ENCODE measurements at regions not wholly inside any gene's neighbourhood (a gene's known extent, or its start where the extent isn't known, plus 50 kb on each side); places are given as distances from the start of the nearest gene placed in this dataset.

DNA sequence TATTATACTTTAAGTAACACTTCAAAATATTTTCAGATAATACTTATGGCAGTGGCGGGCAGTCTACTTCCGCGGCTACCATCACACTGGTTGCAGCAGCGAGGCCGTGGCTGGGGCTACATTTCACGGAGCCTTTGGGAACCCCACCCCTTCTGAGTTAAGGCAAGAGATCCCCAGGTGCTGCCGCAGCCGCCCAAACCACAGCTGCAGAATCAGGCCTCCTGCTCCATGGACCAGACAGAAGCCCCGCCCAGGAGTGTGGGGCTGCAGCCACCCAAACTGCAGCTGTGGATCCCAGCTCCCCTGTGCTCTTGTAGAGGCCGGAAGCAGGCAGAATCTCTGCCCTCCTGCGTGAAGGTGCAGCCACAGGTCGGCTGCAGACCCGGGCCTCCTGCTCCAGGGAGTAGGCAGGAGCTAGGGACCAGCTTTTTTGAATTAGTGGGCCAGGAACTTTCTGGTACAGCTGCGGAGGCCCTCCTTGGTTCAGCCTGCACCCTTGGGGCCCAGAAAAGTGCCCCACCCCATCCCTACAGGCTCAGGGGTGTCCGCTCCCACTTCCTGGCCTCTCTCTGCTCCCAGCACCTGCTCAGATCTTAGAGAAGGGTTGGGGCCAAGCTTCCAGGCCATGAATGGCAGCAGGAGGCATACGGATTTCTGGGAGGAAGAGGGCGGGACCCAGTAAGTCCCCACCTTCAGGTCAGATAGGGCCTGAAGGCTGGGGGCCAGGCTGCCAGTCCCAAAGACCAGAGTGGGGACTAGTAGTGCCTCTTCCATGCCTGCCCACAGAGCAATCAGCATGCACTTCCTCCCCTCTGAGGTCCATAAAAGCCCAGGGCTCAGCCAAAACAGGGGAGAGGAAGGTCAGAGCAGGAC lies 1188.8 kb upstream of the CADM2 start:
- Histone ChIP-seq H3K4me2 (ENCODE audit: unreplicated experiment) (no peak overlapping the region), H3K36me3 (ENCODE audit: low read depth) (no peaks in the 10 kb centered on the region), H3K27ac (no peak overlapping the region), H3K9me2 (ENCODE audit: insufficient read depth) (no peaks in the 10 kb centered on the region), H3K27me3 (replicated peaks; ENCODE audit: insufficient read depth) (no peaks in the 10 kb centered on the region), H3K79me2 (ENCODE audit: insufficient read depth) (no peaks in the 10 kb centered on the region), H3K4me3 (no peak overlapping the region), H3K9me3 (ENCODE audit: low read depth) (peaks cover 4% of the 10 kb centered on the region), H3K4me1 (ENCODE audit: insufficient read depth) (no peaks in the 10 kb centered on the region), H2AFZ (no peak overlapping the region), H4K20me1 (ENCODE audit: insufficient read depth) (no peaks in the 10 kb centered on the region), H3K9ac (no peak overlapping the region), H3F3A (ENCODE audit: insufficient read depth) (no peaks in the 10 kb centered on the region)
- TF ChIP-seq EZH2 (IDR thresholded peaks at IDR 0.05; ENCODE audit: insufficient read depth, poor library complexity, severe bottlenecking), result no peak
- no peak for TF ChIP-seq EZH2phosphoT487 (IDR thresholded peaks at IDR 0.05; ENCODE audit: insufficient read depth, low read depth)
- DNase-seq, result no peak
- in situ Hi-C loops (cut with MboI), result no loop called here
- 40 to 42% methylated on average over 17 of the region's 17 CpGs for WGBS, 2 experiments (ENCODE audit: low coverage in 1 of 2, low lambda C conversion rate in 2 of 2, missing lambda C conversion rate in 2 of 2)

- H3K4me2 ChIP-seq (ENCODE audit: unreplicated experiment), result no peak overlapping the region
- H3K4me3 ChIP-seq, result no peak overlapping the region
- H3K27ac ChIP-seq, result no peak overlapping the region
- peaks cover 4% of the 10 kb centered on the region for H3K9me3 ChIP-seq (ENCODE audit: low read depth)
- WGBS, 2 experiments (ENCODE audit: low coverage in 1 of 2, low lambda C conversion rate in 2 of 2, missing lambda C conversion rate in 2 of 2), result 48 to 50% methylated on average over 7 of the region's 7 CpGs
- TF ChIP-seq EZH2 (IDR thresholded peaks at IDR 0.05; ENCODE audit: insufficient read depth, poor library complexity, severe bottlenecking), result no peak
- no peak for TF ChIP-seq EZH2phosphoT487 (IDR thresholded peaks at IDR 0.05; ENCODE audit: insufficient read depth, low read depth)
- H3K9ac ChIP-seq, result no peak overlapping the region
- H3K4me1 ChIP-seq (ENCODE audit: insufficient read depth), result no peaks in the 10 kb centered on the region
- no peaks in the 10 kb centered on the region for H3K79me2 ChIP-seq (ENCODE audit: insufficient read depth)
- no peaks in the 10 kb centered on the region for H3K27me3 ChIP-seq (replicated peaks; ENCODE audit: insufficient read depth)
- DNase-seq, result no peak
- no peaks in the 10 kb centered on the region for H4K20me1 ChIP-seq (ENCODE audit: insufficient read depth)
- H3F3A ChIP-seq (ENCODE audit: insufficient read depth), result no peaks in the 10 kb centered on the region
- H3K9me2 ChIP-seq (ENCODE audit: insufficient read depth), result no peaks in the 10 kb centered on the region
- in situ Hi-C loops (cut with MboI), result no loop called here
- H2AFZ ChIP-seq, result no peak overlapping the region
- no peaks in the 10 kb centered on the region for H3K36me3 ChIP-seq (ENCODE audit: low read depth)
These were observed 1188.0 kb upstream of the CADM2 start for GRCh38 chr3:83770664-83771402.

DNA sequence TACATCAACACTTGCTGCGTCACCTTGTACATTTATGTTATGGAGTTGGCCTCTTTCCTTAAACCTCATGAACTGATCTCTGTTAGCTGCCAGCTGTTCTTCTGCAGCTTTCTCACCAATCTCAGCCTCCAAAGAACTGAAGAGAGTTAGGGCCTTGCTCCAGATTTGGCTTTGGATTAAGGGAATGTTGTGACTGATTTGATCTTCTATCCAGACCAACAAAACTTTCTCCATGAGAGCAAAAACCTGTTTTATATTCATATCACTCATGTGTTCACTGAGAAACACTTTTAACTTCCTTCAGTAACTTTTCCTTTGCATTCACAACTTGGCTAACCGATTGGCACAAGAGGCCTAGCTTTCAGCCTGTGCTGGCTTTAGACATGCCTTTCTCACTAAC lies 1156.0 kb upstream of the CADM2 start:
- TF ChIP-seq EZH2phosphoT487 (IDR thresholded peaks at IDR 0.05; ENCODE audit: insufficient read depth, low read depth), result no peak
- no peak for TF ChIP-seq EZH2 (IDR thresholded peaks at IDR 0.05; ENCODE audit: insufficient read depth, poor library complexity, severe bottlenecking)
- Histone ChIP-seq H3K27me3 (replicated peaks; ENCODE audit: insufficient read depth) (no peaks in the 10 kb centered on the region), H3K36me3 (ENCODE audit: low read depth) (no peaks in the 10 kb centered on the region), H3K9me2 (ENCODE audit: insufficient read depth) (no peaks in the 10 kb centered on the region), H3K9ac (no peak overlapping the region), H4K20me1 (ENCODE audit: insufficient read depth) (no peaks in the 10 kb centered on the region), H3F3A (ENCODE audit: insufficient read depth) (no peaks in the 10 kb centered on the region), H3K4me1 (ENCODE audit: insufficient read depth) (no peaks in the 10 kb centered on the region), H3K4me3 (no peak overlapping the region), H2AFZ (no peak overlapping the region), H3K79me2 (ENCODE audit: insufficient read depth) (no peaks in the 10 kb centered on the region), H3K4me2 (ENCODE audit: unreplicated experiment) (no peak overlapping the region), H3K9me3 (ENCODE audit: low read depth) (no peaks in the 10 kb centered on the region), H3K27ac (no peak overlapping the region)
- 19 to 22% methylated on average over 2 of the region's 2 CpGs for WGBS, 2 experiments (ENCODE audit: low coverage in 1 of 2, low lambda C conversion rate in 2 of 2, missing lambda C conversion rate in 2 of 2)
- in situ Hi-C loops (cut with MboI), result no loop called here
- no peak for DNase-seq

DNA sequence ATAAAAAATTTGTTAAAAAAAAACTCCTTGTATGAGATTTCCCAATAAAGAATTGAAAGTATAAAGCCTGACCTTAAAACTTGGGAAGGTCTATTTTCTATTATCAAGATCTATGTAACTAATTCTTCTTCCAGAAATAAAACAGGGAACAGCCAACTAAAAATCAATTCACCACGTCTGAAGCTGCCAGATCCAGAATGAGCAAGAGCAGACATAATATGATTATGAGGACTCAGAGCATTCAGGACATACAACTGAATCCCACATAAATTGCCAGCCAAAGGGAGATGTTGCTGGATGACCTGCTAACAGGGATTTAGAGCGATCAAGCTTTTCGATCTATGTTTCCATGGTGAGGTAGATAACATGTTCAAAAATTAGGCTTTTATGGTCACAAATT lies 1151.3 kb upstream of the CADM2 start:
- no peak for DNase-seq
- in situ Hi-C loops (cut with MboI), result no loop called here
- H3K4me2 ChIP-seq (ENCODE audit: unreplicated experiment), result no peak overlapping the region
- no peaks in the 10 kb centered on the region for H4K20me1 ChIP-seq (ENCODE audit: insufficient read depth)
- no peak overlapping the region for H3K9ac ChIP-seq
- H2AFZ ChIP-seq, result no peak overlapping the region
- WGBS, 2 experiments (ENCODE audit: low coverage in 1 of 2, low lambda C conversion rate in 2 of 2, missing lambda C conversion rate in 2 of 2), result 29 to 33% methylated on average over 3 of the region's 3 CpGs
- no peaks in the 10 kb centered on the region for H3K36me3 ChIP-seq (ENCODE audit: low read depth)
- H3K27me3 ChIP-seq (replicated peaks; ENCODE audit: insufficient read depth), result no peaks in the 10 kb centered on the region
- H3K9me3 ChIP-seq (ENCODE audit: low read depth), result no peaks in the 10 kb centered on the region
- H3K4me1 ChIP-seq (ENCODE audit: insufficient read depth), result no peaks in the 10 kb centered on the region
- H3K4me3 ChIP-seq, result no peak overlapping the region
- H3K27ac ChIP-seq, result no peak overlapping the region
- no peaks in the 10 kb centered on the region for H3F3A ChIP-seq (ENCODE audit: insufficient read depth)
- H3K79me2 ChIP-seq (ENCODE audit: insufficient read depth), result no peaks in the 10 kb centered on the region
- TF ChIP-seq EZH2 (IDR thresholded peaks at IDR 0.05; ENCODE audit: insufficient read depth, poor library complexity, severe bottlenecking), result no peak
- TF ChIP-seq EZH2phosphoT487 (IDR thresholded peaks at IDR 0.05; ENCODE audit: insufficient read depth, low read depth), result no peak
- no peaks in the 10 kb centered on the region for H3K9me2 ChIP-seq (ENCODE audit: insufficient read depth)
